ENCODE measurements at regions not wholly inside any gene's neighbourhood (a gene's known extent, or its start where the extent isn't known, plus 50 kb on each side); places are given as distances from the start of the nearest gene placed in this dataset.
A peak's percentile ranks its signal among the peaks of the same experiment; 100 is the strongest.

GRCh38 chr1:117694543-117694942, 88.7 kb downstream of the TENT5C start:
- no peak for TF ChIP-seq POLR2A (IDR thresholded peaks at IDR 0.05)
- TF ChIP-seq, protein P1, sequence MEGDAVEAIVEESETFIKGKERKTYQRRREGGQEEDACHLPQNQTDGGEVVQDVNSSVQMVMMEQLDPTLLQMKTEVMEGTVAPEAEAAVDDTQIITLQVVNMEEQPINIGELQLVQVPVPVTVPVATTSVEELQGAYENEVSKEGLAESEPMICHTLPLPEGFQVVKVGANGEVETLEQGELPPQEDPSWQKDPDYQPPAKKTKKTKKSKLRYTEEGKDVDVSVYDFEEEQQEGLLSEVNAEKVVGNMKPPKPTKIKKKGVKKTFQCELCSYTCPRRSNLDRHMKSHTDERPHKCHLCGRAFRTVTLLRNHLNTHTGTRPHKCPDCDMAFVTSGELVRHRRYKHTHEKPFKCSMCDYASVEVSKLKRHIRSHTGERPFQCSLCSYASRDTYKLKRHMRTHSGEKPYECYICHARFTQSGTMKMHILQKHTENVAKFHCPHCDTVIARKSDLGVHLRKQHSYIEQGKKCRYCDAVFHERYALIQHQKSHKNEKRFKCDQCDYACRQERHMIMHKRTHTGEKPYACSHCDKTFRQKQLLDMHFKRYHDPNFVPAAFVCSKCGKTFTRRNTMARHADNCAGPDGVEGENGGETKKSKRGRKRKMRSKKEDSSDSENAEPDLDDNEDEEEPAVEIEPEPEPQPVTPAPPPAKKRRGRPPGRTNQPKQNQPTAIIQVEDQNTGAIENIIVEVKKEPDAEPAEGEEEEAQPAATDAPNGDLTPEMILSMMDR (IDR thresholded peaks at IDR 0.05 in 4 of 5, conservative IDR thresholded peaks at IDR 0.05 in 1 of 5), result no peak
- intact Hi-C loops (cut with DNase I; ENCODE audit: low total_unique reads) (no loop called here), in situ Hi-C loops (cut with MboI; ENCODE audit: low sequenced_read_pairs in 4 of 4) (no loop called here)
- Histone ChIP-seq H3K4me1 (peaks cover 5 to 13% of the 10 kb centered on the region in 2 donors), H3K36me3 (no peaks in the 10 kb centered on the region), H3K27ac (no peak overlapping the region), H3K27me3 (no peaks in the 10 kb centered on the region), H3K9me3 (no peaks in the 10 kb centered on the region), H3K4me3 (no peak overlapping the region)
- ATAC-seq (no peak), DNase-seq (no peak)

- Histone ChIP-seq H3K36me3 (no peaks in the 10 kb centered on the region), H3K27me3 (no peaks in the 10 kb centered on the region), H3K27ac (peak overlapping the region in 2 of 4 donors; percentile 31 to 60), H3K4me3 (no peak overlapping the region), H3K4me1 (peaks cover 5 to 13% of the 10 kb centered on the region in 2 donors), H3K9me3 (no peaks in the 10 kb centered on the region)
- in situ Hi-C loops (cut with MboI; ENCODE audit: low sequenced_read_pairs in 4 of 4) (no loop called here), intact Hi-C loops (cut with DNase I; ENCODE audit: low total_unique reads) (no loop called here)
- ATAC-seq (peak; percentile 61), DNase-seq (no peak)
- no peak for TF ChIP-seq POLR2A (IDR thresholded peaks at IDR 0.05)
- TF ChIP-seq, protein P1 (IDR thresholded peaks at IDR 0.05 in 4 of 5, conservative IDR thresholded peaks at IDR 0.05 in 1 of 5), result no peak
Measured at GRCh38 chr1:117695796-117696490, 90.1 kb downstream of the TENT5C start.

GRCh38 chr1:117696561-117696960, 90.7 kb downstream of the TENT5C start:
- in situ Hi-C loops (cut with MboI; ENCODE audit: low sequenced_read_pairs in 4 of 4) (no loop called here), intact Hi-C loops (cut with DNase I; ENCODE audit: low total_unique reads) (no loop called here)
- ATAC-seq (no peak), DNase-seq (no peak)
- H3K36me3 ChIP-seq, result no peaks in the 10 kb centered on the region
- H3K4me3 ChIP-seq, result no peak overlapping the region
- no peaks in the 10 kb centered on the region for H3K9me3 ChIP-seq
- peaks cover 5 to 13% of the 10 kb centered on the region in 2 donors for H3K4me1 ChIP-seq
- H3K27ac ChIP-seq, result peak overlapping the region in 1 of 4 donors; percentile 60
- no peaks in the 10 kb centered on the region for H3K27me3 ChIP-seq
- TF ChIP-seq, protein P1 (IDR thresholded peaks at IDR 0.05 in 4 of 5, conservative IDR thresholded peaks at IDR 0.05 in 1 of 5), result no peak
- no peak for TF ChIP-seq POLR2A (IDR thresholded peaks at IDR 0.05)

GRCh38 chr1:117697220-117697781, 91.5 kb downstream of the TENT5C start:
- no peak overlapping the region for H3K4me3 ChIP-seq
- DNase-seq, result no peak
- no peaks in the 10 kb centered on the region for H3K27me3 ChIP-seq
- intact Hi-C loops (cut with DNase I; ENCODE audit: low total_unique reads), result no loop called here
- no peak for TF ChIP-seq POLR2A (IDR thresholded peaks at IDR 0.05)
- TF ChIP-seq, protein P1 (IDR thresholded peaks at IDR 0.05 in 4 of 5, conservative IDR thresholded peaks at IDR 0.05 in 1 of 5), result no peak
- H3K27ac ChIP-seq, result no peak overlapping the region
- no peaks in the 10 kb centered on the region for H3K9me3 ChIP-seq
- H3K36me3 ChIP-seq, result no peaks in the 10 kb centered on the region
- H3K4me1 ChIP-seq, result peaks cover 2 to 11% of the 10 kb centered on the region in 2 donors
- in situ Hi-C loops (cut with MboI; ENCODE audit: low sequenced_read_pairs in 4 of 4), result no loop called here
- ATAC-seq, result no peak

Data from gastrocnemius medialis (tissue), 4 donors.